GM12892 (cell line): ENCODE measurements at regions not wholly inside any gene's neighbourhood (a gene's known extent, or its start where the extent isn't known, plus 50 kb on each side); places are given as distances from the start of the nearest gene placed in this dataset.

Experiments used
- POLR2A ChIP-seq: IDR thresholded peaks from 2 replicates; pipeline ENCODE4 v1.6.1; 2011; ENCODE audit warnings: low read depth, low read length, control low read depth
- POLR2AphosphoS5 ChIP-seq: IDR thresholded peaks from 2 replicates; pipeline ENCODE4 v1.6.1; 2011; ENCODE audit warnings: low read depth, low read length, control low read depth
- TAF1 ChIP-seq: IDR thresholded peaks from 2 replicates; pipeline ENCODE4 v1.6.1; 2011; ENCODE audit warnings: low read depth, mild to moderate bottlenecking, control low read depth, low read length, borderline replicate concordance

GRCh38 chr9:106771608-106772007 is 91.4 kb upstream of the ZNF462 start:
- TF ChIP-seq TAF1: no peak
- no peak for TF ChIP-seq POLR2A
- no peak for TF ChIP-seq POLR2AphosphoS5
